ENCODE measurements at regions not wholly inside any gene's neighbourhood (a gene's known extent, or its start where the extent isn't known, plus 50 kb on each side); places are given as distances from the start of the nearest gene placed in this dataset.
A peak's percentile ranks its signal among the peaks of the same experiment; 100 is the strongest.
"Not testable (repeated sequence)": the region's sequence is repeated elsewhere in the genome, so short reads cannot be mapped to it uniquely, and the experiment has no call there.

- DNase-seq: no peak
Measured at GRCh38 chr3:137820366-137820765, 56.3 kb downstream of the SOX14 start.

- no peak for DNase-seq
Measured at GRCh38 chr3:137835096-137835495, 71.0 kb downstream of the SOX14 start.

GRCh38 chr3:137845194-137845593 is 81.1 kb downstream of the SOX14 start:
- DNase-seq: no peak

GRCh38 chr3:137845666-137846065 is 81.6 kb downstream of the SOX14 start:
- no peak for DNase-seq

- no peak for DNase-seq
Measured at GRCh38 chr3:137852391-137852830, 88.3 kb downstream of the SOX14 start.

GRCh38 chr3:137854533-137855261 is 90.6 kb downstream of the SOX14 start:
- no peak for DNase-seq

GRCh38 chr3:137866001-137866400 is 101.9 kb downstream of the SOX14 start:
- DNase-seq: no peak

- DNase-seq: no peak
Measured at GRCh38 chr3:137866933-137867332, 102.8 kb downstream of the SOX14 start.

GRCh38 chr3:137867611-137868010 is 103.5 kb downstream of the SOX14 start:
- DNase-seq: no peak

- no peak for DNase-seq
Measured at GRCh38 chr3:137869022-137869421, 104.9 kb downstream of the SOX14 start.

GRCh38 chr3:137872589-137872988 is 108.5 kb downstream of the SOX14 start:
- DNase-seq: not testable (repeated sequence)

- DNase-seq: not testable (repeated sequence)
Measured at GRCh38 chr3:137896842-137897241, 113.1 kb upstream of the CLDN18 start.

GRCh38 chr3:137906985-137907649 is 102.8 kb upstream of the CLDN18 start:
- DNase-seq: no peak

- no peak for DNase-seq
Measured at GRCh38 chr3:137924628-137925027, 85.3 kb upstream of the CLDN18 start.

- DNase-seq: no peak
Measured at GRCh38 chr3:137925080-137925479, 84.9 kb upstream of the CLDN18 start.

GRCh38 chr3:137926991-137927390 is 83.0 kb upstream of the CLDN18 start:
- no peak for DNase-seq

GRCh38 chr3:137930976-137931375 is 79.0 kb upstream of the CLDN18 start:
- no peak for DNase-seq

- DNase-seq: no peak
Measured at GRCh38 chr3:137938876-137939275, 71.1 kb upstream of the CLDN18 start.

- no peak for DNase-seq
Measured at GRCh38 chr3:137944593-137944992, 65.4 kb upstream of the CLDN18 start.

- DNase-seq: peak; percentile 33
Measured at GRCh38 chr3:137946356-137946973, 63.5 kb upstream of the CLDN18 start.

- DNase-seq: no peak
Measured at GRCh38 chr3:137947117-137947516, 62.8 kb upstream of the CLDN18 start.

- DNase-seq: no peak
Measured at GRCh38 chr3:137948400-137949072, 61.4 kb upstream of the CLDN18 start.

- no peak for DNase-seq
Measured at GRCh38 chr3:137958636-137959035, 51.3 kb upstream of the CLDN18 start.

Data from NCI-H2081 treated with DMSO at 0.1 percent for 48 hours (cell line).